HEK293 (cell line): ENCODE measurements at regions not wholly inside any gene's neighbourhood (a gene's known extent, or its start where the extent isn't known, plus 50 kb on each side); places are given as distances from the start of the nearest gene placed in this dataset.

Experiments used
- CTCF ChIA-PET: fragments of 350-600 bp; formaldehyde crosslinking; extraction: SDS; loops from one replicate; lab custom pipeline; 2021; ENCODE audit warnings: antibody characterized with exemption; lab: Yijun Ruan, JAX
- POLR2A ChIA-PET: fragments of 300-600 bp; formaldehyde crosslinking; extraction: SDS; loops from one replicate; lab custom pipeline; 2020; ENCODE audit warnings: antibody characterized with exemption, inconsistent platforms; lab: Yijun Ruan, JAX
- H3K27ac ChIP-seq: fragments of 200-500 bp; sonication (Bioruptor generic); 2 replicates; pipeline ENCODE4 v1.5.1; 2014; ENCODE audit warnings: low read depth, low read length, control low read depth, inconsistent platforms; ENCODE audit errors: extremely low read depth
- H3K36me3 ChIP-seq, 2 experiments: fragments of 200-500 bp in 1 of 2; sonication (Bioruptor generic) in 1 of 2; 1 replicate in 1 of 2; 2 replicates in 1 of 2; pipeline ENCODE4 v1.5.1; 2014 to 2017; ENCODE audit warnings: inconsistent platforms in 2 of 2, low read length in 2 of 2; ENCODE audit not compliant: control insufficient read depth in 2 of 2, insufficient read depth in 1 of 2
- H3K4me1 ChIP-seq: fragments of 200-500 bp; sonication (Bioruptor generic); 2 replicates; pipeline ENCODE4 v1.5.1; 2014; ENCODE audit warnings: mild to moderate bottlenecking, low read length, inconsistent platforms; ENCODE audit not compliant: control insufficient read depth, insufficient read depth
- H3K4me3 ChIP-seq: 2 replicates; pipeline ENCODE4 v1.5.1; 2011; ENCODE audit warnings: low read depth, mild to moderate bottlenecking, control low read depth, low read length, moderate library complexity
- H3K9me3 ChIP-seq: fragments of 200-500 bp; sonication (Bioruptor generic); 2 replicates; pipeline ENCODE4 v1.5.1; 2014; ENCODE audit warnings: low read depth, low read length, inconsistent platforms; ENCODE audit not compliant: control insufficient read depth, insufficient read depth
- GFI1B ChIP-seq: fragments of 450-650 bp; formaldehyde crosslinking; IDR thresholded peaks from 2 replicates; pipeline ENCODE4 v1.5.1; 2016; ENCODE audit warnings: missing biosample characterization, missing genetic modification characterization
- GLI2 ChIP-seq: fragments of 450-650 bp; formaldehyde crosslinking; IDR thresholded peaks from 2 replicates; pipeline ENCODE4; 2017; ENCODE audit warnings: missing biosample characterization, missing genetic modification characterization, low read depth, borderline replicate concordance
- IKZF3 ChIP-seq: fragments of 450-650 bp; IDR thresholded peaks from 2 replicates; pipeline ENCODE4 v1.5.0; 2018; ENCODE audit warnings: missing biosample characterization, mild to moderate bottlenecking, missing genetic modification characterization, moderate library complexity
- KLF9 ChIP-seq: fragments of 450-650 bp; formaldehyde crosslinking; IDR thresholded peaks from 2 replicates; pipeline ENCODE4 v1.5.1; 2016; ENCODE audit warnings: missing biosample characterization, missing genetic modification characterization, low read depth
- OVOL3 ChIP-seq: fragments of 450-650 bp; formaldehyde crosslinking; IDR thresholded peaks from 2 replicates; pipeline ENCODE4 v1.5.1; 2016; ENCODE audit warnings: missing biosample characterization, missing genetic modification characterization
- YY2 ChIP-seq: fragments of 450-650 bp; formaldehyde crosslinking; IDR thresholded peaks from 2 replicates; pipeline ENCODE4 v1.5.1; 2016; ENCODE audit warnings: missing biosample characterization, missing genetic modification characterization
- ZBTB26 ChIP-seq: fragments of 450-650 bp; formaldehyde crosslinking; optimal IDR thresholded peaks from 2 replicates; pipeline ENCODE3; 2016; ENCODE audit warnings: missing biosample characterization, mild to moderate bottlenecking, missing genetic modification characterization
- ZNF112 ChIP-seq: fragments of 450-650 bp; formaldehyde crosslinking; IDR thresholded peaks from 2 replicates; pipeline ENCODE4 v1.5.0; 2017; ENCODE audit warnings: missing biosample characterization, missing genetic modification characterization
- ZNF133 ChIP-seq: fragments of 450-650 bp; formaldehyde crosslinking; IDR thresholded peaks from 2 replicates; pipeline ENCODE4 v1.5.1; 2016; ENCODE audit warnings: missing biosample characterization, missing genetic modification characterization
- ZNF157 ChIP-seq: fragments of 450-650 bp; formaldehyde crosslinking; IDR thresholded peaks from 2 replicates; pipeline ENCODE4 v1.5.1; 2016; ENCODE audit warnings: missing biosample characterization, missing genetic modification characterization
- ZNF248 ChIP-seq: fragments of 450-650 bp; formaldehyde crosslinking; IDR thresholded peaks from 2 replicates; pipeline ENCODE4 v1.5.1; 2017; ENCODE audit warnings: missing biosample characterization, missing genetic modification characterization
- ZNF335 ChIP-seq: fragments of 450-650 bp; formaldehyde crosslinking; conservative IDR thresholded peaks from 2 replicates; pipeline ENCODE4 v1.5.1; 2016; ENCODE audit warnings: missing biosample characterization, missing genetic modification characterization
- ZNF366 ChIP-seq: fragments of 450-650 bp; formaldehyde crosslinking; conservative IDR thresholded peaks from 2 replicates; pipeline ENCODE4 v1.5.1; 2016; ENCODE audit warnings: missing biosample characterization, missing genetic modification characterization
- ZNF37A ChIP-seq: fragments of 450-650 bp; IDR thresholded peaks from 2 replicates; pipeline ENCODE4 v1.5.1; 2018; ENCODE audit warnings: missing biosample characterization, missing genetic modification characterization
- ZNF48 ChIP-seq: fragments of 450-650 bp; formaldehyde crosslinking; IDR thresholded peaks from 2 replicates; pipeline ENCODE4 v1.5.1; 2016; ENCODE audit warnings: missing biosample characterization, missing genetic modification characterization
- ZNF501 ChIP-seq: fragments of 450-650 bp; formaldehyde crosslinking; IDR thresholded peaks from 2 replicates; pipeline ENCODE4 v1.5.1; 2016; ENCODE audit warnings: missing biosample characterization, missing genetic modification characterization
- ZNF560 ChIP-seq: fragments of 450-650 bp; formaldehyde crosslinking; IDR thresholded peaks from 2 replicates; pipeline ENCODE4 v1.5.1; 2017; ENCODE audit warnings: missing biosample characterization, missing genetic modification characterization, borderline replicate concordance
- ZNF621 ChIP-seq: fragments of 450-650 bp; formaldehyde crosslinking; IDR thresholded peaks from 2 replicates; pipeline ENCODE4 v1.5.1; 2017; ENCODE audit warnings: missing biosample characterization, missing genetic modification characterization
- ZNF707 ChIP-seq: fragments of 450-650 bp; formaldehyde crosslinking; IDR thresholded peaks from 2 replicates; pipeline ENCODE4 v1.5.1; 2016; ENCODE audit warnings: missing biosample characterization, missing genetic modification characterization
- ZSCAN30 ChIP-seq: fragments of 450-650 bp; IDR thresholded peaks from 2 replicates; pipeline ENCODE4 v1.5.1; 2018; ENCODE audit warnings: missing biosample characterization, mild to moderate bottlenecking, missing genetic modification characterization, moderate library complexity
- ZSCAN5A ChIP-seq: fragments of 450-650 bp; formaldehyde crosslinking; IDR thresholded peaks from 2 replicates; pipeline ENCODE4 v1.5.1; 2016; ENCODE audit warnings: missing biosample characterization, missing genetic modification characterization
- TF ChIP-seq, protein P1 (sequence below): fragments of 450-650 bp; formaldehyde crosslinking; IDR thresholded peaks from 2 replicates; pipeline ENCODE4 v1.5.1; 2016; ENCODE audit warnings: missing biosample characterization, missing genetic modification characterization
- TF ChIP-seq, protein P2 (sequence below): fragments of 450-650 bp; formaldehyde crosslinking; IDR thresholded peaks from 2 replicates; pipeline ENCODE4 v1.5.1; 2016; ENCODE audit warnings: missing biosample characterization, missing genetic modification characterization

DNA sequence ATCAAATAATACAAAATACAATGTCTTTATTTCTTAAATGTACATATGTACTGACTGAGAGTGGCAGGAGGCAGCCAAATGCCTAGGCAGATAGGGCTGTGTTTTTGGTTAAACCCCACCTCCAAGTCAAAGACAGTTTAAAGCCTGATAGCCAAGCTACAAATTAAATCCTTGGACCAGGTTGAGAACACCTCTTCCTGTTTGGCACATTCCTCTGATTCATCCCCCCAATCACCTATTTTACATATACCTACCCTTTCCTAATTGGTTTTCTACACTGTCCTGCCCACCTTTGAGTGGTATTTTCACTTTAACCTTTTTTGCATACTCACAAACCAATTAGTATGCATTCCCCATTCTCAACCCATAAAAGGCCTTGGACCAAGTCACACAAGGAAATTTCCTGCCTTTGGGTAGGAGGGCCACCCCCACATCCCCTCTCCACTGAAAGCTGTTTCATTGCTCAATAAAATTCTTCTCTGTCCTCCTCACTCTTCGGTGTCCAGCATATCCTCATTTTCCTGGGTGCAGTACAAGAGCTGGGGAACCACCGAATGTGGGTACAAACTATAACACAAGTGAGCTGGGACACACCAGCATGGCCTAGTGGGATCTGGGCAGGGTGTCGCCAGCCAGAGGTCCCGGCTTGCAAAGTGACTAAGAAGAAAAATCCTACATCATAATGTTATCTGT is 149.1 kb downstream of the UBE2E3 start:
- Histone ChIP-seq H3K4me3 (no peak overlapping the region), H3K27ac (no peak overlapping the region), H3K9me3 (no peaks in the 10 kb centered on the region), H3K4me1 (no peaks in the 10 kb centered on the region), H3K36me3 (no peaks in the 10 kb centered on the region)
- ChIA-PET POLR2A (no interaction called here), CTCF (interaction anchor here (0.9 kb wide), 1 partner anchor 49 kb away, joined by 3 read pairs; no protein-coding TSS in a partner anchor)
- TF ChIP-seq ZNF560 (no peak), ZBTB26 (tag by site-specific recombination) (no peak), ZSCAN5A (tag by site-specific recombination) (no peak), ZNF157 (no peak), ZNF335 (no peak), ZNF621 (tag by site-specific recombination) (no peak), ZNF133 (no peak), ZNF707 (tag by site-specific recombination) (no peak), ZNF37A (tag by site-specific recombination) (no peak), ZNF501 (tag by site-specific recombination) (no peak), ZNF248 (tag by site-specific recombination) (no peak), ZNF48 (tag by site-specific recombination) (no peak), IKZF3 (tag by site-specific recombination) (no peak), YY2 (no peak), ZNF366 (no peak)
- TF ChIP-seq, protein P1, sequence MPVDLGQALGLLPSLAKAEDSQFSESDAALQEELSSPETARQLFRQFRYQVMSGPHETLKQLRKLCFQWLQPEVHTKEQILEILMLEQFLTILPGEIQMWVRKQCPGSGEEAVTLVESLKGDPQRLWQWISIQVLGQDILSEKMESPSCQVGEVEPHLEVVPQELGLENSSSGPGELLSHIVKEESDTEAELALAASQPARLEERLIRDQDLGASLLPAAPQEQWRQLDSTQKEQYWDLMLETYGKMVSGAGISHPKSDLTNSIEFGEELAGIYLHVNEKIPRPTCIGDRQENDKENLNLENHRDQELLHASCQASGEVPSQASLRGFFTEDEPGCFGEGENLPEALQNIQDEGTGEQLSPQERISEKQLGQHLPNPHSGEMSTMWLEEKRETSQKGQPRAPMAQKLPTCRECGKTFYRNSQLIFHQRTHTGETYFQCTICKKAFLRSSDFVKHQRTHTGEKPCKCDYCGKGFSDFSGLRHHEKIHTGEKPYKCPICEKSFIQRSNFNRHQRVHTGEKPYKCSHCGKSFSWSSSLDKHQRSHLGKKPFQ (tag by site-specific recombination), result no peak

DNA sequence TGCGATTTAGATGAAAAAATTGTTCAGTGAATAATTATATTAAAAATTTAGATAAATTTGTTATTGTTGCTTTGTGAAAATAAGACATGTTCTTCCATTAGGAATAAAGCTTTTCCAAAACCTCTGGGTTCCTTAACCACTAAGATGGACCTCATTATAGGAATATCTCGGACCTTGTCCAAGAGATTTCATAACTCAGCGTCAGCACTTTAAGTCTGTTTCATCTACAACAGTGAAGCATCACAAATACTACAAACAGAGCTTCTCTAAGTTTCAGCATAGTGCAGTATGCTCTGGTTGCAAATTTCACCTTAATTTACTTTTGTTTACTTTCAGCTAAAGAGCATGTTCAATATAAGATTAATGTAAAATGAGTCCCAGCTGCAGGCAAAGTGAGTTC is 150.3 kb downstream of the UBE2E3 start:
- TF ChIP-seq, protein P2, sequence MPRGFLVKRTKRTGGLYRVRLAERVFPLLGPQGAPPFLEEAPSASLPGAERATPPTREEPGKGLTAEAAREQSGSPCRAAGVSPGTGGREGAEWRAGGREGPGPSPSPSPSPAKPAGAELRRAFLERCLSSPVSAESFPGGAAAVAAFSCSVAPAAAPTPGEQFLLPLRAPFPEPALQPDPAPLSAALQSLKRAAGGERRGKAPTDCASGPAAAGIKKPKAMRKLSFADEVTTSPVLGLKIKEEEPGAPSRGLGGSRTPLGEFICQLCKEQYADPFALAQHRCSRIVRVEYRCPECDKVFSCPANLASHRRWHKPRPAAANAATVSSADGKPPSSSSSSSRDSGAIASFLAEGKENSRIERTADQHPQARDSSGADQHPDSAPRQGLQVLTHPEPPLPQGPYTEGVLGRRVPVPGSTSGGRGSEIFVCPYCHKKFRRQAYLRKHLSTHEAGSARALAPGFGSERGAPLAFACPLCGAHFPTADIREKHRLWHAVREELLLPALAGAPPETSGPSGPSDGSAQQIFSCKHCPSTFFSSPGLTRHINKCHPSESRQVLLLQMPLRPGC (tag by site-specific recombination), result no peak
- TF ChIP-seq ZSCAN30 (tag by site-specific recombination), result no peak
- TF ChIP-seq ZNF112 (tag by site-specific recombination), result no peak
- no peak for TF ChIP-seq OVOL3 (tag by site-specific recombination)
- no peak for TF ChIP-seq GLI2 (tag by site-specific recombination)
- TF ChIP-seq KLF9 (tag by site-specific recombination), result no peak
- TF ChIP-seq GFI1B (tag by site-specific recombination), result no peak
- Histone ChIP-seq H3K4me1 (no peaks in the 10 kb centered on the region), H3K27ac (no peak overlapping the region), H3K9me3 (no peaks in the 10 kb centered on the region), H3K36me3 (no peaks in the 10 kb centered on the region), H3K4me3 (no peak overlapping the region)
- ChIA-PET POLR2A (no interaction called here), CTCF (interaction anchor here (0.7 to 0.9 kb wide), 3 partner anchors 14 to 48 kb away, joined by 3 to 5 read pairs (median 4); no protein-coding TSS in a partner anchor)
